HG03139 (cell line): ENCODE measurements at regions not wholly inside any gene's neighbourhood (a gene's known extent, or its start where the extent isn't known, plus 50 kb on each side); places are given as distances from the start of the nearest gene placed in this dataset.

ENCODE experiments used
- ATAC-seq: cut with Tn5 transposase; IDR thresholded peaks from one replicate; pipeline ENCODE4 v1.9.1; 2021; ENCODE audit not compliant: unreplicated experiment

GRCh38 chr17:74004056-74004455 is 199.4 kb upstream of the RPL38 start:
- ATAC-seq = no peak

GRCh38 chr17:74005790-74006189 is 197.7 kb upstream of the RPL38 start:
- no peak for ATAC-seq

- ATAC-seq = no peak
Observed at GRCh38 chr17:74006371-74006770, 197.1 kb upstream of the RPL38 start.

GRCh38 chr17:74008196-74008595 is 195.3 kb upstream of the RPL38 start:
- no peak for ATAC-seq

- ATAC-seq = no peak
Observed at GRCh38 chr17:74009056-74009625, 194.3 kb upstream of the RPL38 start.

- no peak for ATAC-seq
Observed at GRCh38 chr17:74010903-74011302, 192.6 kb upstream of the RPL38 start.

- ATAC-seq = no peak
Observed at GRCh38 chr17:74011966-74012365, 191.5 kb upstream of the RPL38 start.

- no peak for ATAC-seq
Observed at GRCh38 chr17:74012465-74012864, 191.0 kb upstream of the RPL38 start.

- ATAC-seq = no peak
Observed at GRCh38 chr17:74015316-74015715, 188.2 kb upstream of the RPL38 start.

- no peak for ATAC-seq
Observed at GRCh38 chr17:74015990-74016389, 187.5 kb upstream of the RPL38 start.

- ATAC-seq = no peak
Observed at GRCh38 chr17:74016461-74016860, 187.0 kb upstream of the RPL38 start.

- ATAC-seq = no peak
Observed at GRCh38 chr17:74017466-74017865, 186.0 kb upstream of the RPL38 start.

GRCh38 chr17:74018115-74018514 is 185.4 kb upstream of the RPL38 start:
- no peak for ATAC-seq

GRCh38 chr17:74019271-74019670 is 184.2 kb upstream of the RPL38 start:
- no peak for ATAC-seq

GRCh38 chr17:74019860-74020259 is 183.6 kb upstream of the RPL38 start:
- no peak for ATAC-seq

GRCh38 chr17:74020522-74020921 is 183.0 kb upstream of the RPL38 start:
- no peak for ATAC-seq

- no peak for ATAC-seq
Observed at GRCh38 chr17:74024871-74025531, 178.5 kb upstream of the RPL38 start.

- ATAC-seq = no peak
Observed at GRCh38 chr17:74027444-74027843, 176.0 kb upstream of the RPL38 start.

- no peak for ATAC-seq
Observed at GRCh38 chr17:74028354-74029116, 174.9 kb upstream of the RPL38 start.

- ATAC-seq = no peak
Observed at GRCh38 chr17:74031316-74032090, 172.0 kb upstream of the RPL38 start.

- no peak for ATAC-seq
Observed at GRCh38 chr17:74032222-74032621, 171.3 kb upstream of the RPL38 start.

GRCh38 chr17:74037320-74037719 is 166.2 kb upstream of the RPL38 start:
- ATAC-seq = no peak
